ENCODE measurements at regions not wholly inside any gene's neighbourhood (a gene's known extent, or its start where the extent isn't known, plus 50 kb on each side); places are given as distances from the start of the nearest gene placed in this dataset.

GRCh38 chr22:47734511-47734910, 972.1 kb downstream of the TBC1D22A start:
- Histone ChIP-seq H3K4me3 (no peak overlapping the region), H3K27me3 (no peaks in the 10 kb centered on the region), H3K4me1 (replicated peaks in 1 of 2) (no peaks in the 10 kb centered on the region), H3K36me3 (replicated peaks in 1 of 2) (no peaks in the 10 kb centered on the region), H3K27ac (no peak overlapping the region), H3K9me3 (replicated peaks in 1 of 3) (no peaks in the 10 kb centered on the region)
- no peak for DNase-seq
- WGBS, 4 donors, result 79 to 91% (median 82%) methylated on average over 6 to 7 of the region's 7 CpGs; no CpG with 5 or more reads in 1 of the 4 donors
- TF ChIP-seq, protein P1, sequence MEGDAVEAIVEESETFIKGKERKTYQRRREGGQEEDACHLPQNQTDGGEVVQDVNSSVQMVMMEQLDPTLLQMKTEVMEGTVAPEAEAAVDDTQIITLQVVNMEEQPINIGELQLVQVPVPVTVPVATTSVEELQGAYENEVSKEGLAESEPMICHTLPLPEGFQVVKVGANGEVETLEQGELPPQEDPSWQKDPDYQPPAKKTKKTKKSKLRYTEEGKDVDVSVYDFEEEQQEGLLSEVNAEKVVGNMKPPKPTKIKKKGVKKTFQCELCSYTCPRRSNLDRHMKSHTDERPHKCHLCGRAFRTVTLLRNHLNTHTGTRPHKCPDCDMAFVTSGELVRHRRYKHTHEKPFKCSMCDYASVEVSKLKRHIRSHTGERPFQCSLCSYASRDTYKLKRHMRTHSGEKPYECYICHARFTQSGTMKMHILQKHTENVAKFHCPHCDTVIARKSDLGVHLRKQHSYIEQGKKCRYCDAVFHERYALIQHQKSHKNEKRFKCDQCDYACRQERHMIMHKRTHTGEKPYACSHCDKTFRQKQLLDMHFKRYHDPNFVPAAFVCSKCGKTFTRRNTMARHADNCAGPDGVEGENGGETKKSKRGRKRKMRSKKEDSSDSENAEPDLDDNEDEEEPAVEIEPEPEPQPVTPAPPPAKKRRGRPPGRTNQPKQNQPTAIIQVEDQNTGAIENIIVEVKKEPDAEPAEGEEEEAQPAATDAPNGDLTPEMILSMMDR (IDR thresholded peaks at IDR 0.05), result no peak
- no peak for TF ChIP-seq POLR2A (IDR thresholded peaks at IDR 0.05)
- intact Hi-C loops (cut with DNase I), result no loop called here

DNA sequence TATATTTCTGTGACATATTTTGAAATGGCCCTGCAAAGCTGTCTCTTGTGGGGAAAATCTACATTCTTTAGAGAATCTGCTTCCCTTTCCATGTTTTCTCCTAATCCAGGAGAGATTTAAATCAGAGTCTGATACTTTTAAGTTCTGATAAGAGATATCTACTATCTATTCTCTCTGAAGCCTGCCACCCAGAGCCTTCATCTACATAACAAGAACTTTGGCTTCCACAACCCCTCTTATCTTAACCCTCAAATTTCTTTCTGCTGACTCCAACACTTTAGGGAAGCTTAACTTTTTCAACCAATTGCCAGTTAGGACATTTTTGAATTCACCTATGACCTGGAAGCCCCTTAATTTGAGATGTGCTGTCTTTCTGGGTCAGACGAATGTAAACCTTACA, 965.2 kb downstream of the TBC1D22A start:
- WGBS, 4 donors, result 30 to 45% (median 36%) methylated on average over 1 of the region's 1 CpG
- DNase-seq, result no peak
- H3K4me1 ChIP-seq (replicated peaks in 1 of 2), result no peaks in the 10 kb centered on the region
- intact Hi-C loops (cut with DNase I), result no loop called here
- no peaks in the 10 kb centered on the region for H3K27me3 ChIP-seq
- TF ChIP-seq POLR2A (IDR thresholded peaks at IDR 0.05), result no peak
- TF ChIP-seq, protein P1 (IDR thresholded peaks at IDR 0.05), result no peak
- H3K36me3 ChIP-seq (replicated peaks in 1 of 2), result no peaks in the 10 kb centered on the region
- H3K4me3 ChIP-seq, result no peak overlapping the region
- no peaks in the 10 kb centered on the region for H3K9me3 ChIP-seq (replicated peaks in 1 of 3)
- no peak overlapping the region for H3K27ac ChIP-seq

GRCh38 chr22:47724751-47725150, 962.3 kb downstream of the TBC1D22A start:
- no peak overlapping the region for H3K27ac ChIP-seq
- H3K9me3 ChIP-seq (replicated peaks in 1 of 3), result no peaks in the 10 kb centered on the region
- H3K4me1 ChIP-seq (replicated peaks in 1 of 2), result no peaks in the 10 kb centered on the region
- intact Hi-C loops (cut with DNase I), result no loop called here
- 49 to 58% (median 52%) methylated on average over 2 of the region's 2 CpGs for WGBS, 4 donors
- H3K27me3 ChIP-seq, result no peaks in the 10 kb centered on the region
- no peak for DNase-seq
- H3K36me3 ChIP-seq (replicated peaks in 1 of 2), result no peaks in the 10 kb centered on the region
- TF ChIP-seq, protein P1 (IDR thresholded peaks at IDR 0.05), result no peak
- TF ChIP-seq POLR2A (IDR thresholded peaks at IDR 0.05), result no peak
- H3K4me3 ChIP-seq, result no peak overlapping the region

DNA sequence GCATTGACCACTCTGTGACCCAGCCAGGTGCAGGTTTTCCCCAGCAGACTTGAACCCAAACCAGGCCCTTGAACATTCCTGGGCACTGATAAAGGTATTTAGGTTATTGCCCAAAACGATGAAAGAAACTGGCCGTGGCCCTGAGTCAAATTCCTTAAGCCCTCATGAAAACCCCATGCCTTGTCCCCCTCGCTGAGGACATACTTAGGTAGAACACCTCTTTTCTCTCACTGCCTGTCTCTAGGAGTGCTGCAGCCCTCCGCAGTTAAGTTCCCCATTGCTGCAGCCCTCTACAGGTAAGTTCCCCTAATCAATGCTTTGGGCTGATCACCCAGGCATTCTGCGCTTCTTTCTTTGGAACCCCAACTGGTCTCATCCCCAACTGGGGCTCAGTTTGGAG, 961.6 kb downstream of the TBC1D22A start:
- TF ChIP-seq, protein P1 (IDR thresholded peaks at IDR 0.05), result no peak
- no peak for TF ChIP-seq POLR2A (IDR thresholded peaks at IDR 0.05)
- no peaks in the 10 kb centered on the region for H3K9me3 ChIP-seq (replicated peaks in 1 of 3)
- no peak for DNase-seq
- intact Hi-C loops (cut with DNase I), result no loop called here
- H3K4me3 ChIP-seq, result no peak overlapping the region
- WGBS, 4 donors, result 53 to 63% (median 57%) methylated on average over 5 of the region's 5 CpGs
- H3K36me3 ChIP-seq (replicated peaks in 1 of 2), result no peaks in the 10 kb centered on the region
- no peaks in the 10 kb centered on the region for H3K4me1 ChIP-seq (replicated peaks in 1 of 2)
- H3K27me3 ChIP-seq, result no peaks in the 10 kb centered on the region
- H3K27ac ChIP-seq, result no peak overlapping the region

All from adrenal gland (tissue), 9 donors.